HepG2 (cell line): ENCODE measurements at regions not wholly inside any gene's neighbourhood (a gene's known extent, or its start where the extent isn't known, plus 50 kb on each side); places are given as distances from the start of the nearest gene placed in this dataset.

Experiments
- ATAC-seq: fragments of 200-7000 bp; cut with Tn5 transposase; 3 replicates; pipeline ENCODE4 v1.9.1; 2020; ENCODE audit warnings: mild to moderate bottlenecking, moderate library complexity
- BruUV-seq: library from RNA; stranded (reverse); fragments of 400-500 nt; replicated peaks from 2 replicates; lab custom pipeline; 2021; lab: Mats Ljungman, UMichigan
- CTCF ChIA-PET: fragments of 300-600 bp; formaldehyde crosslinking; extraction: SDS; loops from one replicate; lab custom pipeline; 2021; ENCODE audit warnings: low total read pairs, inconsistent platforms, low intra/inter-chr PET ratio; lab: Yijun Ruan, JAX
- POLR2A ChIA-PET: fragments of 350-600 bp; sonication (Branson Sonifier 250); formaldehyde crosslinking; loops from one replicate; lab custom pipeline; 2020; ENCODE audit warnings: antibody characterized with exemption, inconsistent platforms; lab: Yijun Ruan, JAX
- DNase-seq: peaks from one replicate; pipeline ENCODE4 v3.0.0-alpha.2; 2015; ENCODE audit warnings: low spot score
- FAIRE-seq: peaks from 3 replicates; lab custom pipeline; 2011; peaks lifted over from hg19 to GRCh38; lab: Jason Lieb, UNC
- H2AFZ ChIP-seq: one replicate; pipeline ENCODE4 v1.6.1; 2011; ENCODE audit warnings: low read length, inconsistent platforms
- H3K27ac ChIP-seq: fragments of 300-600 bp; 3 replicates; pipeline ENCODE4 v1.8.0; 2011; ENCODE audit warnings: mixed run types, mild to moderate bottlenecking, mixed read lengths, low read length, inconsistent platforms; ENCODE audit not compliant: insufficient read depth; ENCODE audit errors: extremely low read length
- H3K27me3 ChIP-seq, 2 experiments: fragments of 200-600 bp in 1 of 2; 2 replicates in 1 of 2; 3 replicates in 1 of 2; pipeline versions ENCODE4 v1.6.0 to v1.8.0; 2011; ENCODE audit warnings: low read length in 2 of 2, mild to moderate bottlenecking in 2 of 2, moderate library complexity in 2 of 2, inconsistent platforms in 1 of 2; ENCODE audit not compliant: insufficient read depth in 2 of 2, control insufficient read depth in 1 of 2
- H3K36me3 ChIP-seq, 2 experiments: fragments of 200-600 bp in 1 of 2; replicated peaks in 1 of 2; 2 replicates in 1 of 2; 3 replicates in 1 of 2; pipeline versions ENCODE4 v1.5.1 to v1.8.0; 2011; ENCODE audit warnings: low read length in 2 of 2, inconsistent platforms in 1 of 2; ENCODE audit not compliant: insufficient read depth in 2 of 2, control insufficient read depth in 1 of 2
- H3K4me1 ChIP-seq: 2 replicates; pipeline ENCODE4 v1.5.1; 2012; ENCODE audit warnings: low read length, inconsistent platforms; ENCODE audit not compliant: insufficient read depth
- H3K4me2 ChIP-seq: 2 replicates; pipeline ENCODE4 v1.6.0; 2011; ENCODE audit warnings: low read depth, low read length, inconsistent platforms
- H3K4me3 ChIP-seq, 3 experiments: fragments of 200-600 bp in 1 of 3; sonication (generic), shearing (Covaris generic) in 1 of 3; replicated peaks in 1 of 3; 2 replicates each; pipeline ENCODE4 v1.5.1; 2011 to 2016; ENCODE audit warnings: low read length in 3 of 3, inconsistent platforms in 2 of 3, low read depth in 2 of 3, mild to moderate bottlenecking in 2 of 3, control low read depth in 1 of 3, mixed read lengths in 1 of 3; ENCODE audit not compliant: insufficient read depth in 1 of 3
- H3K79me2 ChIP-seq: one replicate; pipeline ENCODE4 v1.6.1; 2011; ENCODE audit warnings: low read length, inconsistent platforms; ENCODE audit not compliant: insufficient read depth
- H3K9ac ChIP-seq: 2 replicates; pipeline ENCODE4 v1.6.0; 2011; ENCODE audit warnings: mild to moderate bottlenecking, low read depth, low read length, inconsistent platforms; ENCODE audit not compliant: insufficient read depth
- H3K9me3 ChIP-seq: 2 replicates; pipeline ENCODE4 v1.5.1; 2012; ENCODE audit warnings: mild to moderate bottlenecking, low read length
- H4K20me1 ChIP-seq: 2 replicates; pipeline ENCODE4 v1.6.0; 2011; ENCODE audit warnings: inconsistent platforms, mild to moderate bottlenecking, low read length, moderate library complexity; ENCODE audit not compliant: insufficient read depth
- CBX1 ChIP-seq: IDR thresholded peaks from one replicate; pipeline ENCODE4 v1.6.1; 2016; ENCODE audit warnings: antibody characterized with exemption, low read depth
- HNRNPUL1 ChIP-seq: fragments of 200-400 bp; formaldehyde crosslinking; IDR thresholded peaks from 2 replicates; pipeline ENCODE4 v1.6.1; 2017; ENCODE audit warnings: low read depth, mild to moderate bottlenecking, low read length, moderate library complexity
- MLLT10 ChIP-seq: sonication (generic); formaldehyde crosslinking; IDR thresholded peaks from 2 replicates; pipeline ENCODE4 v1.4.0; 2020; ENCODE audit warnings: missing genetic modification reagents
- RBM39 ChIP-seq: fragments of 200-400 bp; formaldehyde crosslinking; IDR thresholded peaks from one replicate; pipeline ENCODE4 v1.6.1; 2018; ENCODE audit warnings: antibody characterized with exemption, mild to moderate bottlenecking, low read depth, low read length; ENCODE audit not compliant: poor library complexity, severe bottlenecking
- SALL2 ChIP-seq: sonication (generic); formaldehyde crosslinking; IDR thresholded peaks from 2 replicates; pipeline ENCODE4 v1.8.1; 2023; ENCODE audit warnings: mild to moderate bottlenecking, missing genetic modification reagents, inconsistent platforms
- ZFP41 ChIP-seq: sonication (generic); formaldehyde crosslinking; IDR thresholded peaks from 2 replicates; pipeline ENCODE4 v1.4.0; 2020; ENCODE audit warnings: mild to moderate bottlenecking, missing genetic modification reagents, borderline replicate concordance
- ZFYVE20 ChIP-seq: sonication (generic); formaldehyde crosslinking; IDR thresholded peaks from 2 replicates; pipeline ENCODE4 v1.8.0; 2023; ENCODE audit warnings: low read depth, mild to moderate bottlenecking, moderate library complexity, missing genetic modification reagents, borderline replicate concordance
- ZNF382 ChIP-seq: sonication (generic); formaldehyde crosslinking; IDR thresholded peaks from 2 replicates; pipeline ENCODE4 v1.5.0; 2020; ENCODE audit warnings: missing genetic modification reagents, mild to moderate bottlenecking, borderline replicate concordance
- ZNF550 ChIP-seq: sonication (generic); formaldehyde crosslinking; IDR thresholded peaks from 2 replicates; pipeline ENCODE4 v1.4.0; 2020; ENCODE audit warnings: mild to moderate bottlenecking, missing genetic modification reagents, borderline replicate concordance
- ZNF567 ChIP-seq: sonication (generic); formaldehyde crosslinking; IDR thresholded peaks from 2 replicates; pipeline ENCODE4 v1.8.1; 2023; ENCODE audit warnings: mild to moderate bottlenecking, missing genetic modification reagents, borderline replicate concordance
- ZSCAN30 ChIP-seq: sonication (generic); formaldehyde crosslinking; IDR thresholded peaks from 2 replicates; pipeline ENCODE4 v1.5.0; 2020; ENCODE audit warnings: mild to moderate bottlenecking, missing genetic modification reagents
- ZSCAN31 ChIP-seq: sonication (generic); formaldehyde crosslinking; IDR thresholded peaks from 2 replicates; pipeline ENCODE4 v1.5.0; 2020; ENCODE audit warnings: low read depth, mild to moderate bottlenecking, missing genetic modification reagents
- WGBS: methylation state at CpG from one replicate; pipeline ENCODE4 v1.1.6; 2017; ENCODE audit warnings: low lambda C conversion rate; 5-methylcytosine and 5-hydroxymethylcytosine counted together
- in situ Hi-C: cut with HindIII; loops from 2 replicates; pipeline ENCODE4 v1.10.0; 2017; ENCODE audit warnings: low pct_unique_long_range_greater_than_20kb; ENCODE audit not compliant: extremely low pct_ligation_motif_present
- intact Hi-C: fragments of 100-400 bp; cut with micrococcal nuclease; formaldehyde crosslinking; loops from one replicate; pipeline ENCODE4 v1.10.0; 2022; ENCODE audit not compliant: unreplicated experiment
- TF ChIP-seq, protein P1 (sequence below), 2 experiments: sonication (generic) in 1 of 2; formaldehyde crosslinking in 1 of 2; IDR thresholded peaks; 2 replicates each; pipeline versions ENCODE4 v1.4.0 to v1.6.1; 2018 to 2020; ENCODE audit warnings: missing genetic modification reagents in 2 of 2, borderline replicate concordance in 1 of 2, low read depth in 1 of 2, mild to moderate bottlenecking in 1 of 2, missing biosample characterization in 1 of 2
- TF ChIP-seq, protein P2 (sequence below): fragments of 450-650 bp; IDR thresholded peaks from 2 replicates; pipeline ENCODE4 v1.6.1; 2017
- TF ChIP-seq, protein P3 (sequence below): sonication (generic); formaldehyde crosslinking; IDR thresholded peaks from 2 replicates; pipeline ENCODE4 v1.9.0; 2021; ENCODE audit warnings: missing genetic modification reagents, borderline replicate concordance
- TF ChIP-seq, protein P4 (sequence below): sonication (generic); formaldehyde crosslinking; IDR thresholded peaks from 2 replicates; pipeline ENCODE4 v1.4.0; 2020; ENCODE audit warnings: missing genetic modification reagents

DNA sequence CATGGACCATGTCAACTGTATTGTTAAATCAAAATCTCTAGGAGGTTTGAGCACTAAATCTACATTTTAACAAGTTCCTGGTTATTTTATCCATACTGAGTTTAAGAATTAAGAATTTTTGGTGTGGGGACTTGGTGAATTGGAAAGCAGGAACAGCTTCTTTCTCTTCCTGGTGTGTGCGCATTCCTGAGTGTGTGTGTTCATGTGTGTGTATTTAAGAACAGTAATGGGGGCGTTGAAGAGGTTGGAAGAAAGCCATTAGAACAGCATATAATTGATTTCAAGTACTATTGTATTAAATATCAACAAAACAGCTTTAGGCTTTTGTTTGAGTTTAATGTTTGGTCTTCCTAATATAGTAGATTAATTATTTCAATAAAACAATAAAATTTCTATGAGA lies 801.3 kb upstream of the ID2 start (continued):
- TF ChIP-seq, protein P1, sequence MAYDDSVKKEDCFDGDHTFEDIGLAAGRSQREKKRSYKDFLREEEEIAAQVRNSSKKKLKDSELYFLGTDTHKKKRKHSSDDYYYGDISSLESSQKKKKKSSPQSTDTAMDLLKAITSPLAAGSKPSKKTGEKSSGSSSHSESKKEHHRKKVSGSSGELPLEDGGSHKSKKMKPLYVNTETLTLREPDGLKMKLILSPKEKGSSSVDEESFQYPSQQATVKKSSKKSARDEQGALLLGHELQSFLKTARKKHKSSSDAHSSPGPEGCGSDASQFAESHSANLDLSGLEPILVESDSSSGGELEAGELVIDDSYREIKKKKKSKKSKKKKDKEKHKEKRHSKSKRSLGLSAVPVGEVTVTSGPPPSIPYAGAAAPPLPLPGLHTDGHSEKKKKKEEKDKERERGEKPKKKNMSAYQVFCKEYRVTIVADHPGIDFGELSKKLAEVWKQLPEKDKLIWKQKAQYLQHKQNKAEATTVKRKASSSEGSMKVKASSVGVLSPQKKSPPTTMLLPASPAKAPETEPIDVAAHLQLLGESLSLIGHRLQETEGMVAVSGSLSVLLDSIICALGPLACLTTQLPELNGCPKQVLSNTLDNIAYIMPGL (CRISPR knock-in tag; IDR thresholded peaks at IDR 0.05; ENCODE audit: borderline replicate concordance in 1 of 2, low read depth in 1 of 2) = no peak
- TF ChIP-seq ZNF550 (CRISPR knock-in tag) (no peak), ZNF567 (CRISPR knock-in tag) (no peak)

DNA sequence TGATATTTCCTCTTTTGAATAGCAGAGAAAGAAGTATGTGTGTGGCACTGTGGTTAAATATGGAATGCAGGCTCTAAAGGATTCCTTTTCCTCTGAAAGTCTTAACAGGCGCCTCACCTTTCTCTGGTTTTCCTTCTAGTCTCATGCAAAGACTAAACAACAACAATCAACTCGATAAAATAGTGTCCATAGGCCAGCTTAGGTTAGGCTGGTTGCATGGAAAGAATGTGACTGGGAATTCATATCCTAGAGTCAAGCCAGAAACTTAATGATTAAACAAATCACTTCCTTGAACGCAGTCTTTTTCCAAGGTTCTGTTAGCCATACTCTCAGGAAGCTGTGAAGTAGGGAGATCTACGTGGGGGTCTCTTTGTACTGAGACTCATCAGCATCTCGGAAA lies 800.8 kb upstream of the ID2 start:
- Histone ChIP-seq H3K27ac (no peak overlapping the region), H3K79me2 (no peaks in the 10 kb centered on the region), H2AFZ (no peak overlapping the region), H4K20me1 (no peaks in the 10 kb centered on the region), H3K9me3 (no peaks in the 10 kb centered on the region), H3K4me1 (no peaks in the 10 kb centered on the region), H3K4me3 (no peak overlapping the region), H3K36me3 (no peaks in the 10 kb centered on the region), H3K27me3 (no peaks in the 10 kb centered on the region), H3K4me2 (no peak overlapping the region), H3K9ac (no peak overlapping the region)
- DNase-seq (no peak), FAIRE-seq (no peak), ATAC-seq (no peak)
- intact Hi-C loops = no loop called here
- no TSS peak for BruUV-seq
- ChIA-PET POLR2A (no interaction called here), CTCF (no interaction called here)
- in situ Hi-C loops = no loop called here
- TF ChIP-seq, protein P2, sequence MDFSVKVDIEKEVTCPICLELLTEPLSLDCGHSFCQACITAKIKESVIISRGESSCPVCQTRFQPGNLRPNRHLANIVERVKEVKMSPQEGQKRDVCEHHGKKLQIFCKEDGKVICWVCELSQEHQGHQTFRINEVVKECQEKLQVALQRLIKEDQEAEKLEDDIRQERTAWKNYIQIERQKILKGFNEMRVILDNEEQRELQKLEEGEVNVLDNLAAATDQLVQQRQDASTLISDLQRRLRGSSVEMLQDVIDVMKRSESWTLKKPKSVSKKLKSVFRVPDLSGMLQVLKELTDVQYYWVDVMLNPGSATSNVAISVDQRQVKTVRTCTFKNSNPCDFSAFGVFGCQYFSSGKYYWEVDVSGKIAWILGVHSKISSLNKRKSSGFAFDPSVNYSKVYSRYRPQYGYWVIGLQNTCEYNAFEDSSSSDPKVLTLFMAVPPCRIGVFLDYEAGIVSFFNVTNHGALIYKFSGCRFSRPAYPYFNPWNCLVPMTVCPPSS = no peak
- TF ChIP-seq ZSCAN30 (CRISPR knock-in tag) = no peak
- no peak for TF ChIP-seq ZFYVE20 (CRISPR knock-in tag)
- TF ChIP-seq, protein P3, sequence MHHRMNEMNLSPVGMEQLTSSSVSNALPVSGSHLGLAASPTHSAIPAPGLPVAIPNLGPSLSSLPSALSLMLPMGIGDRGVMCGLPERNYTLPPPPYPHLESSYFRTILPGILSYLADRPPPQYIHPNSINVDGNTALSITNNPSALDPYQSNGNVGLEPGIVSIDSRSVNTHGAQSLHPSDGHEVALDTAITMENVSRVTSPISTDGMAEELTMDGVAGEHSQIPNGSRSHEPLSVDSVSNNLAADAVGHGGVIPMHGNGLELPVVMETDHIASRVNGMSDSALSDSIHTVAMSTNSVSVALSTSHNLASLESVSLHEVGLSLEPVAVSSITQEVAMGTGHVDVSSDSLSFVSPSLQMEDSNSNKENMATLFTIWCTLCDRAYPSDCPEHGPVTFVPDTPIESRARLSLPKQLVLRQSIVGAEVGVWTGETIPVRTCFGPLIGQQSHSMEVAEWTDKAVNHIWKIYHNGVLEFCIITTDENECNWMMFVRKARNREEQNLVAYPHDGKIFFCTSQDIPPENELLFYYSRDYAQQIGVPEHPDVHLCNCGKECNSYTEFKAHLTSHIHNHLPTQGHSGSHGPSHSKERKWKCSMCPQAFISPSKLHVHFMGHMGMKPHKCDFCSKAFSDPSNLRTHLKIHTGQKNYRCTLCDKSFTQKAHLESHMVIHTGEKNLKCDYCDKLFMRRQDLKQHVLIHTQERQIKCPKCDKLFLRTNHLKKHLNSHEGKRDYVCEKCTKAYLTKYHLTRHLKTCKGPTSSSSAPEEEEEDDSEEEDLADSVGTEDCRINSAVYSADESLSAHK (CRISPR knock-in tag) = no peak
- TF ChIP-seq SALL2 = no peak
- no peak for TF ChIP-seq RBM39
- TF ChIP-seq HNRNPUL1 = no peak
- no peak for TF ChIP-seq ZFP41 (CRISPR knock-in tag)
- TF ChIP-seq, protein P4, sequence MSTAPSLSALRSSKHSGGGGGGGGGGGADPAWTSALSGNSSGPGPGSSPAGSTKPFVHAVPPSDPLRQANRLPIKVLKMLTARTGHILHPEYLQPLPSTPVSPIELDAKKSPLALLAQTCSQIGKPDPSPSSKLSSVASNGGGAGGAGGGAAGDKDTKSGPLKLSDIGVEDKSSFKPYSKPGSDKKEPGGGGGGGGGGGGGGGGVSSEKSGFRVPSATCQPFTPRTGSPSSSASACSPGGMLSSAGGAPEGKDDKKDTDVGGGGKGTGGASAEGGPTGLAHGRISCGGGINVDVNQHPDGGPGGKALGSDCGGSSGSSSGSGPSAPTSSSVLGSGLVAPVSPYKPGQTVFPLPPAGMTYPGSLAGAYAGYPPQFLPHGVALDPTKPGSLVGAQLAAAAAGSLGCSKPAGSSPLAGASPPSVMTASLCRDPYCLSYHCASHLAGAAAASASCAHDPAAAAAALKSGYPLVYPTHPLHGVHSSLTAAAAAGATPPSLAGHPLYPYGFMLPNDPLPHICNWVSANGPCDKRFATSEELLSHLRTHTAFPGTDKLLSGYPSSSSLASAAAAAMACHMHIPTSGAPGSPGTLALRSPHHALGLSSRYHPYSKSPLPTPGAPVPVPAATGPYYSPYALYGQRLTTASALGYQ (CRISPR knock-in tag) = no peak
- no peak for TF ChIP-seq MLLT10 (CRISPR knock-in tag)
- TF ChIP-seq ZNF382 (CRISPR knock-in tag) = no peak
- no peak for TF ChIP-seq ZSCAN31
- no peak for TF ChIP-seq CBX1
- 18% methylated on average over 5 of the region's 5 CpGs for WGBS
